Ectodermal cell (in vitro differentiated cells): ENCODE measurements at regions not wholly inside any gene's neighbourhood (a gene's known extent, or its start where the extent isn't known, plus 50 kb on each side); places are given as distances from the start of the nearest gene placed in this dataset.
"Not testable (repeated sequence)": the region's sequence is repeated elsewhere in the genome, so short reads cannot be mapped to it uniquely, and the experiment has no call there.

Experiments used
- H3K27ac ChIP-seq: 2 replicates; pipeline ENCODE4 v1.7.0; 2013; ENCODE audit warnings: mild to moderate bottlenecking, low read depth, low read length; ENCODE audit not compliant: insufficient read depth, poor library complexity, severe bottlenecking
- H3K27me3 ChIP-seq: 2 replicates; pipeline ENCODE4 v1.7.0; 2013; ENCODE audit warnings: mild to moderate bottlenecking, low read length; ENCODE audit not compliant: insufficient read depth, control insufficient read depth, poor library complexity, severe bottlenecking
- H3K36me3 ChIP-seq: one replicate; pipeline ENCODE4 v1.7.0; 2013; ENCODE audit warnings: low read length; ENCODE audit not compliant: control insufficient read depth, insufficient read depth
- H3K4me1 ChIP-seq: one replicate; pipeline ENCODE4 v1.7.0; 2013; ENCODE audit warnings: low read length; ENCODE audit not compliant: control insufficient read depth, insufficient read depth
- H3K4me3 ChIP-seq: 2 replicates; pipeline ENCODE4 v1.7.0; 2013; ENCODE audit warnings: low read depth, low read length, control low read depth; ENCODE audit not compliant: insufficient read depth
- H3K9me3 ChIP-seq: 2 replicates; pipeline ENCODE4 v1.7.0; 2013; ENCODE audit warnings: mild to moderate bottlenecking, low read length, moderate library complexity; ENCODE audit not compliant: control insufficient read depth
- WGBS, 2 experiments: methylation state at CpG; one replicate each; pipeline ENCODE4 v1.1.7; 2013; ENCODE audit warnings: missing lambda C conversion rate in 2 of 2; 5-methylcytosine and 5-hydroxymethylcytosine counted together

- WGBS, 2 experiments = 88 to 91% methylated on average over 6 of the region's 6 CpGs
- Histone ChIP-seq H3K4me1 (no peaks in the 10 kb centered on the region), H3K27ac (no peak overlapping the region), H3K36me3 (no peaks in the 10 kb centered on the region), H3K27me3 (no peaks in the 10 kb centered on the region), H3K4me3 (no peak overlapping the region), H3K9me3 (no peaks in the 10 kb centered on the region)
Measured at GRCh38 chr14:65981192-65981843, 504.9 kb upstream of the CCDC196 start.

GRCh38 chr14:65986041-65986440 is 500.1 kb upstream of the CCDC196 start:
- no peak overlapping the region for H3K4me3 ChIP-seq
- H3K9me3 ChIP-seq = no peaks in the 10 kb centered on the region
- H3K27ac ChIP-seq = no peak overlapping the region
- H3K27me3 ChIP-seq = no peaks in the 10 kb centered on the region
- 67 to 68% methylated on average over 1 of the region's 1 CpG for WGBS, 2 experiments
- H3K4me1 ChIP-seq = no peaks in the 10 kb centered on the region
- H3K36me3 ChIP-seq = no peaks in the 10 kb centered on the region

- Histone ChIP-seq H3K4me3 (no peak overlapping the region), H3K9me3 (no peaks in the 10 kb centered on the region), H3K36me3 (no peaks in the 10 kb centered on the region), H3K4me1 (peaks cover 20% of the 10 kb centered on the region), H3K27ac (no peak overlapping the region), H3K27me3 (no peaks in the 10 kb centered on the region)
Measured at GRCh38 chr14:65989981-65990380, 496.2 kb upstream of the CCDC196 start.

- H3K9me3 ChIP-seq = no peaks in the 10 kb centered on the region
- WGBS, 2 experiments = 92 to 96% methylated on average over 2 of the region's 2 CpGs
- no peaks in the 10 kb centered on the region for H3K27me3 ChIP-seq
Measured at GRCh38 chr14:65991104-65991503, 495.1 kb upstream of the CCDC196 start.

GRCh38 chr14:65991935-65992334 is 494.2 kb upstream of the CCDC196 start:
- WGBS, 2 experiments = 80 to 89% methylated on average over 1 of the region's 1 CpG
- H3K4me3 ChIP-seq, H3K9me3 ChIP-seq, H3K27ac ChIP-seq, H3K27me3 ChIP-seq, H3K36me3 ChIP-seq: not testable (repeated sequence)
- H3K4me1 ChIP-seq = peaks cover 20% of the 10 kb centered on the region

More at GRCh38 chr14:65991104-65991503, 495.1 kb upstream of the CCDC196 start:
- Histone ChIP-seq H3K27ac (no peak overlapping the region), H3K4me3 (no peak overlapping the region), H3K36me3 (no peaks in the 10 kb centered on the region), H3K4me1 (peaks cover 20% of the 10 kb centered on the region)

- no peaks in the 10 kb centered on the region for H3K9me3 ChIP-seq
- H3K27ac ChIP-seq = no peak overlapping the region
- H3K4me3 ChIP-seq = no peak overlapping the region
- H3K36me3 ChIP-seq = no peaks in the 10 kb centered on the region
- no peaks in the 10 kb centered on the region for H3K27me3 ChIP-seq
- peaks cover 20% of the 10 kb centered on the region for H3K4me1 ChIP-seq
- WGBS, 2 experiments = 88 to 89% methylated on average over 2 to 3 of the region's 3 CpGs
Measured at GRCh38 chr14:65993103-65993502, 493.1 kb upstream of the CCDC196 start.

GRCh38 chr14:65993996-65994395 is 492.2 kb upstream of the CCDC196 start:
- WGBS, 2 experiments = 20 to 23% methylated on average over 3 to 5 of the region's 5 CpGs
- Histone ChIP-seq H3K4me1 (peaks cover 20% of the 10 kb centered on the region), H3K27ac (no peak overlapping the region), H3K9me3 (no peaks in the 10 kb centered on the region), H3K4me3 (no peak overlapping the region), H3K27me3 (no peaks in the 10 kb centered on the region), H3K36me3 (no peaks in the 10 kb centered on the region)

GRCh38 chr14:65997347-65997746 is 488.8 kb upstream of the CCDC196 start:
- WGBS, 2 experiments = 91 to 94% methylated on average over 2 of the region's 2 CpGs
- H3K4me3 ChIP-seq = no peak overlapping the region
- H3K4me1 ChIP-seq = peaks cover 20% of the 10 kb centered on the region
- H3K27me3 ChIP-seq = no peaks in the 10 kb centered on the region
- H3K27ac ChIP-seq = no peak overlapping the region
- no peaks in the 10 kb centered on the region for H3K36me3 ChIP-seq
- peaks cover 2% of the 10 kb centered on the region for H3K9me3 ChIP-seq

- H3K4me3 ChIP-seq = no peak overlapping the region
- peaks cover 2% of the 10 kb centered on the region for H3K9me3 ChIP-seq
- WGBS, 2 experiments = 82 to 97% methylated on average over 1 of the region's 1 CpG
- no peaks in the 10 kb centered on the region for H3K36me3 ChIP-seq
- no peak overlapping the region for H3K27ac ChIP-seq
- peaks cover 13% of the 10 kb centered on the region for H3K4me1 ChIP-seq
- H3K27me3 ChIP-seq = no peaks in the 10 kb centered on the region
Measured at GRCh38 chr14:65999865-66000264, 486.3 kb upstream of the CCDC196 start.

- 88 to 89% methylated on average over 1 of the region's 1 CpG for WGBS, 2 experiments
- Histone ChIP-seq H3K4me1 (peaks cover 12% of the 10 kb centered on the region), H3K9me3 (peaks cover 2% of the 10 kb centered on the region), H3K27ac (no peak overlapping the region), H3K4me3 (no peak overlapping the region), H3K27me3 (no peaks in the 10 kb centered on the region), H3K36me3 (no peaks in the 10 kb centered on the region)
Measured at GRCh38 chr14:66000766-66001165, 485.4 kb upstream of the CCDC196 start.

- 94 to 95% methylated on average over 1 of the region's 2 CpGs for WGBS, 2 experiments
- H3K27me3 ChIP-seq = no peaks in the 10 kb centered on the region
- no peak overlapping the region for H3K27ac ChIP-seq
- H3K4me1 ChIP-seq = peaks cover 12% of the 10 kb centered on the region
- H3K36me3 ChIP-seq = no peaks in the 10 kb centered on the region
- H3K9me3 ChIP-seq = peaks cover 2% of the 10 kb centered on the region
- H3K4me3 ChIP-seq = no peak overlapping the region
Measured at GRCh38 chr14:66001356-66001755, 484.8 kb upstream of the CCDC196 start.
